ENCODE measurements at regions not wholly inside any gene's neighbourhood (a gene's known extent, or its start where the extent isn't known, plus 50 kb on each side); places are given as distances from the start of the nearest gene placed in this dataset.
"Not testable (repeated sequence)": the region's sequence is repeated elsewhere in the genome, so short reads cannot be mapped to it uniquely, and the experiment has no call there.

DNA sequence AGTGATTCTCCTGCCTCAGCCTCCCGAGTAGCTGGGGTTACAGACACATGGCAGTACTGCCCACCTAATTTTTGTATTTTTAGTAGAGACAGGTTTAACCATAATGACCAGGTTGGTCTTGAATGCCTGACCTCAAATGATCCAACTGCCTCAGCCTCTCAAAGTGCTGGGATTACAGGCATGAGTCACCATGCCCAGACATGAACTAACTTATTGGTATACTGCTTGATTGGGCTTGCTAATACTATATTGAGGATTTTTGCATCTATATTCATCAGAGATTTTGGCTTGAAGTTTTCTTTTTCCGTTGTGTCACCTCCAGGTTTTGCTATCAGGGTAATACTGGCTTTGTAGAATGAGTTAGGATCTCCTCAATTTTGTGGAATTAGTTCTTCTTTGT is 706.1 kb upstream of the HS6ST1 start:
- H3K4me3 ChIP-seq: no peak overlapping the region
- 69 to 77% (median 72%) methylated on average over 2 of the region's 2 CpGs for WGBS, 3 donors
- ATAC-seq: no peak

DNA sequence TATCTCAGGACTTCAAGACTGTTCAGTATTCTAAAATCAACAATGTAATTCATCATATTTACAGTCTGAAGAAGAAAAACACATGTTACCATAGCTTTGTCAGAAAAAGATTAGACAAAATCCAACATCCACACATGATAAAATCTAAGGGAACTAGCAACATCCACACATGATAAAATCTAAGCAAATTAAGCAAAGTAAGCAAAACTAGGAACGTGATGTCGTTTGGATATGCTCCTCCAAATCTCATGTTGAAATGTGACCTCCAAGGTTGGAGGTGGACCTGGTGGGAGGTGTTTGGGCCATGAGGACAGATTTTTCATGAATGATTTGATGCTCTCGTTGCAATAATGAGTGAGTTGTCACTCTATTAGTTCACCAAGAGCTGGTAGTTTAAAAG is 717.3 kb upstream of the HS6ST1 start:
- ATAC-seq: no peak
- WGBS, 3 donors: 60 to 72% (median 66%) methylated on average over 3 of the region's 3 CpGs
- Histone ChIP-seq H3K4me1 (no peaks in the 10 kb centered on the region), H3K4me3 (no peak overlapping the region), H3K36me3 (ENCODE audit: insufficient read depth in 1 of 2, low read depth in 1 of 2) (no peaks in the 10 kb centered on the region), H3K27ac (no peak overlapping the region), H3K27me3 (ENCODE audit: insufficient read depth in 3 of 3, low read length in 2 of 3) (no peaks in the 10 kb centered on the region), H3K9me3 (peaks cover 5% of the 10 kb centered on the region)
- DNase-seq: no peak
- TF ChIP-seq, protein P1, sequence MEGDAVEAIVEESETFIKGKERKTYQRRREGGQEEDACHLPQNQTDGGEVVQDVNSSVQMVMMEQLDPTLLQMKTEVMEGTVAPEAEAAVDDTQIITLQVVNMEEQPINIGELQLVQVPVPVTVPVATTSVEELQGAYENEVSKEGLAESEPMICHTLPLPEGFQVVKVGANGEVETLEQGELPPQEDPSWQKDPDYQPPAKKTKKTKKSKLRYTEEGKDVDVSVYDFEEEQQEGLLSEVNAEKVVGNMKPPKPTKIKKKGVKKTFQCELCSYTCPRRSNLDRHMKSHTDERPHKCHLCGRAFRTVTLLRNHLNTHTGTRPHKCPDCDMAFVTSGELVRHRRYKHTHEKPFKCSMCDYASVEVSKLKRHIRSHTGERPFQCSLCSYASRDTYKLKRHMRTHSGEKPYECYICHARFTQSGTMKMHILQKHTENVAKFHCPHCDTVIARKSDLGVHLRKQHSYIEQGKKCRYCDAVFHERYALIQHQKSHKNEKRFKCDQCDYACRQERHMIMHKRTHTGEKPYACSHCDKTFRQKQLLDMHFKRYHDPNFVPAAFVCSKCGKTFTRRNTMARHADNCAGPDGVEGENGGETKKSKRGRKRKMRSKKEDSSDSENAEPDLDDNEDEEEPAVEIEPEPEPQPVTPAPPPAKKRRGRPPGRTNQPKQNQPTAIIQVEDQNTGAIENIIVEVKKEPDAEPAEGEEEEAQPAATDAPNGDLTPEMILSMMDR (IDR thresholded peaks at IDR 0.05): no peak
- intact Hi-C loops (cut with DNase I): no loop called here

More for the DNA sequence above, 706.1 kb upstream of the HS6ST1 start:
- peaks cover 4% of the 10 kb centered on the region for H3K9me3 ChIP-seq
- intact Hi-C loops (cut with DNase I): no loop called here
- no peak overlapping the region for H3K27ac ChIP-seq
- no peaks in the 10 kb centered on the region for H3K36me3 ChIP-seq (ENCODE audit: insufficient read depth in 1 of 2, low read depth in 1 of 2)
- TF ChIP-seq, protein P1 (IDR thresholded peaks at IDR 0.05): no peak
- no peak for DNase-seq
- H3K27me3 ChIP-seq (ENCODE audit: insufficient read depth in 3 of 3, low read length in 2 of 3): peaks cover 0 to 2% (median 0%) of the 10 kb centered on the region in 3 donors
- no peaks in the 10 kb centered on the region for H3K4me1 ChIP-seq

DNA sequence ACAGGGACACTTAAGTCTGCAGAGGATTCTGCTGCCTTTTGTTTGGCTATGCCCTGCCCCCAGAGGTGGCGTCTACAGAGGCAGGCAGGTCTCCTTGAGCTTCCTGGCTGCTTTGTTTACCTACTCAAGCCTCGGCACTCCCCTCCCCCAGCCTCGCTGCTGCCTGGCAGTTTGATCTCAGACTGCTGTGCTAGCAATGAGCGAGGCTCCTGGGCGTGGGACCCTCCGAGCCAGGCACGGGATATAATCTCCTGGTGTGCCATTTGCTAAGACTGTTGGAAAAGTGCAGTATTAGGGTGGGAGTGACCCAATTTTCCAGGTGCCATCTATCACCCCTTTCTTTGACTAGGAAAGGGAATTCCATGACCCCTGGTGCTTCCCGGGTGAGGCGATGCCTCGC is 725.0 kb upstream of the HS6ST1 start:
- 77 to 97% (median 89%) methylated on average over 10 of the region's 10 CpGs for WGBS, 3 donors
- H3K4me1 ChIP-seq; H3K9me3 ChIP-seq; ATAC-seq; H3K27ac ChIP-seq; H3K27me3 ChIP-seq (ENCODE audit: insufficient read depth in 3 of 3, low read length in 2 of 3); intact Hi-C loops (cut with DNase I); H3K36me3 ChIP-seq (ENCODE audit: insufficient read depth in 1 of 2, low read depth in 1 of 2); DNase-seq; H3K4me3 ChIP-seq: not testable (repeated sequence)

DNA sequence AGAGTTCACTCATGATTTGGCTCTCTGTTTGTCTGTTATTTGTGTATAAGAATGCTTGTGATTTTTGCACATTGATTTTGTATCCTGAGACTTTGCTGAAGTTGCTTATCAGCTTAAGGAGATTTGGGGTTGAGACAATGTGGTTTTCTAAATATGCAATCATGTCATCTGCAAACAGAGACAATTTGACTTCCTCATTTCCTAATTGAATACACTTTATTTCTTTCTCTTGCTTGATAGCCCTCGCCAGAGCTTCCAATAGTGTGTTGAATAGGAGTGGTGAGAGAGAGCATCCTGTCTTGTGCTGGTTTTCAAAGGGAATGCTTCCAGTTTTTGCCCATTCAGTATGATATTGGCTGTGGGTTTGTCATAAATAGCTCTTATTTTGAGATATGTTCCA is 727.8 kb upstream of the HS6ST1 start:
- WGBS, 3 donors: 67 to 92% (median 78%) methylated on average over 1 of the region's 1 CpG
- H3K27me3 ChIP-seq (ENCODE audit: insufficient read depth in 3 of 3, low read length in 2 of 3); DNase-seq; H3K4me1 ChIP-seq; ATAC-seq; H3K9me3 ChIP-seq; intact Hi-C loops (cut with DNase I); H3K4me3 ChIP-seq; H3K27ac ChIP-seq; H3K36me3 ChIP-seq (ENCODE audit: insufficient read depth in 1 of 2, low read depth in 1 of 2): not testable (repeated sequence)

DNA sequence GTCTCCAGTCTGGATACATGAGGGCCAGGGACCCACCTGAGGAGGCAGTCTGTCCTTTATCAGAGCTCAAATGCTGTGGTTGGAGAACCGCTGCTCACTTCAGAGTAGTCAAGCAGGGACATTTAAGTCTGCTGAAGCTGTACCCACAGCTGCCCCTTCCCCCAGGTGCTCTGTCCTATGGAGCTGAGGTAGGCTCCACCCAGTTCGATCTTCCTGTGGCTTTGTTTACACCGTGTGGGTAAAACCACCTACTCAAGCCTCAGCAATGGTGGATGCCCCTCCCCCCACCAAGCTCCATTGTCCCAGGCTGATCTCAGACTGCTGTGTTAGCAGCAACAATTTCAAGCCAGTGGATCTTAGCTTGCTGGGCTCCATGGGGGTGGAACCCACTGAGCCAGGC is 731.4 kb upstream of the HS6ST1 start:
- DNase-seq (no peak), ATAC-seq (no peak)
- no peaks in the 10 kb centered on the region for H3K4me1 ChIP-seq
- peaks cover 0 to 3% (median 0%) of the 10 kb centered on the region in 3 donors for H3K27me3 ChIP-seq (ENCODE audit: insufficient read depth in 3 of 3, low read length in 2 of 3)
- no peaks in the 10 kb centered on the region for H3K9me3 ChIP-seq
- H3K27ac ChIP-seq: no peak overlapping the region
- H3K36me3 ChIP-seq (ENCODE audit: insufficient read depth in 1 of 2, low read depth in 1 of 2): no peaks in the 10 kb centered on the region
- 76 to 86% (median 77%) methylated on average over 3 of the region's 3 CpGs for WGBS, 3 donors
- TF ChIP-seq, protein P1 (IDR thresholded peaks at IDR 0.05): no peak
- intact Hi-C loops (cut with DNase I): no loop called here
- H3K4me3 ChIP-seq: no peak overlapping the region

DNA sequence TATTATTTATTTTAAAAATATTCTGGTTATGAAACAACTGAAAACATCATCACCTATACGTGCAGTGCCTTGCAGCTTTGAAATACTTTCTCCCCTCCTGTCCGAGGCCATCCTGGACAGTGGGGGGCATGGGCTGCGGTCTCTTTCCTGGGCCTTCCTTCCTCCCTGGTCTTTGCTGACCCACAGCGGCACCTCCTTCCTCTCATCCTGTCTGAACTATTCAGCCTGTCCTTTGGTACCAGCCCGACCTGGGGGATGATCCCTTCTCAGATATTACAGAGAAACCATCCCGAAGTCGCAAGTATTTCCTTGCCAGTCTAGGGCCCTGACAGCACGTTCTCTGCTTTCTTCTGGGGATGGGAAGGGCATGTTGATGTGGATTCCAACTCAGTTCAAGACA is 736.6 kb upstream of the HS6ST1 start:
- H3K36me3 ChIP-seq (ENCODE audit: insufficient read depth in 1 of 2, low read depth in 1 of 2): no peaks in the 10 kb centered on the region
- H3K27me3 ChIP-seq (ENCODE audit: insufficient read depth in 3 of 3, low read length in 2 of 3): no peaks in the 10 kb centered on the region
- no peaks in the 10 kb centered on the region for H3K9me3 ChIP-seq
- H3K4me1 ChIP-seq: no peaks in the 10 kb centered on the region
- DNase-seq (no peak), ATAC-seq (no peak)
- intact Hi-C loops (cut with DNase I): no loop called here
- no peak overlapping the region for H3K4me3 ChIP-seq
- TF ChIP-seq, protein P1 (IDR thresholded peaks at IDR 0.05): no peak
- no peak overlapping the region for H3K27ac ChIP-seq
- WGBS, 3 donors: 85 to 88% (median 86%) methylated on average over 8 of the region's 8 CpGs

Data from psoas muscle (tissue), 7 donors.